Fibroblast of lung (primary cell): ENCODE measurements at regions not wholly inside any gene's neighbourhood (a gene's known extent, or its start where the extent isn't known, plus 50 kb on each side); places are given as distances from the start of the nearest gene placed in this dataset.

Experiments
- DNase-seq, 2 donors: peaks; one replicate each; pipeline versions ENCODE4 v3.0.0 to v3.0.0-alpha.2; 2010; ENCODE audit warnings: low read depth in 2 of 2
- H2AFZ ChIP-seq: 2 replicates; pipeline ENCODE4 v1.5.1; 2012; ENCODE audit warnings: low read length, control low read depth, inconsistent platforms
- H3K27ac ChIP-seq: 2 replicates; pipeline ENCODE4 v1.5.1; 2011; ENCODE audit warnings: low read length, control low read depth; ENCODE audit not compliant: insufficient read depth
- H3K27me3 ChIP-seq: 2 replicates; pipeline ENCODE4 v1.5.1; 2011; ENCODE audit warnings: mild to moderate bottlenecking, low read length; ENCODE audit not compliant: control insufficient read depth, insufficient read depth
- H3K36me3 ChIP-seq: 2 replicates; pipeline ENCODE4 v1.5.1; 2011; ENCODE audit warnings: low read length; ENCODE audit not compliant: control insufficient read depth, insufficient read depth
- H3K4me1 ChIP-seq: 2 replicates; pipeline ENCODE4 v1.5.1; 2011; ENCODE audit warnings: low read length; ENCODE audit not compliant: control insufficient read depth, insufficient read depth; ENCODE audit errors: extremely low read depth
- H3K4me2 ChIP-seq: 2 replicates; pipeline ENCODE4 v1.5.1; 2011; ENCODE audit warnings: low read length, control low read depth; ENCODE audit not compliant: insufficient read depth; ENCODE audit errors: extremely low read depth
- H3K4me3 ChIP-seq, 4 experiments: fragments of 200-600 bp in 1 of 4; sonication (generic) in 1 of 4; replicated peaks in 1 of 4; 2 replicates each; pipeline ENCODE4 v1.5.1; 2011 to 2016; ENCODE audit warnings: low read length in 4 of 4, low read depth in 3 of 4, mild to moderate bottlenecking in 3 of 4, control low read depth in 2 of 4, inconsistent platforms in 1 of 4, mixed read lengths in 1 of 4; ENCODE audit not compliant: insufficient read depth in 1 of 4; ENCODE audit errors: control extremely low read depth in 1 of 4
- H3K79me2 ChIP-seq: 2 replicates; pipeline ENCODE4 v1.5.1; 2012; ENCODE audit warnings: mild to moderate bottlenecking, low read length, inconsistent platforms; ENCODE audit not compliant: control insufficient read depth, insufficient read depth
- H3K9ac ChIP-seq: 2 replicates; pipeline ENCODE4 v1.5.1; 2011; ENCODE audit warnings: mild to moderate bottlenecking, low read length, control low read depth; ENCODE audit not compliant: insufficient read depth
- H3K9me3 ChIP-seq: 2 replicates; pipeline ENCODE4 v1.5.1; 2012; ENCODE audit warnings: low read depth, low read length; ENCODE audit not compliant: control insufficient read depth, insufficient read depth
- H4K20me1 ChIP-seq: 2 replicates; pipeline ENCODE4 v1.5.1; 2011; ENCODE audit warnings: low read length; ENCODE audit not compliant: control insufficient read depth, insufficient read depth; ENCODE audit errors: extremely low read depth
- CTCF ChIP-seq, 2 donors: IDR thresholded peaks in 1 of 2; conservative IDR thresholded peaks in 1 of 2; 1 replicate in 1 of 2; 2 replicates in 1 of 2; pipeline ENCODE4 v1.5.1; 2011 to 2012; ENCODE audit warnings: low read length in 2 of 2, control low read depth in 1 of 2, inconsistent platforms in 1 of 2, low read depth in 1 of 2, mild to moderate bottlenecking in 1 of 2
- EZH2 ChIP-seq: IDR thresholded peaks from 2 replicates; pipeline ENCODE4 v1.5.1; 2012; ENCODE audit warnings: low read length, control low read depth, mild to moderate bottlenecking; ENCODE audit errors: missing control alignments

- no peaks in the 10 kb centered on the region for H3K36me3 ChIP-seq
- TF ChIP-seq EZH2 (no peak), CTCF (conservative IDR thresholded peaks at IDR 0.05 in 1 of 2, IDR thresholded peaks at IDR 0.05 in 1 of 2; ENCODE audit: low read depth in 1 of 2, low read length in 2 of 2) (peak; percentile 18 to 43)
- H3K9me3 ChIP-seq: no peaks in the 10 kb centered on the region
- no peak overlapping the region for H2AFZ ChIP-seq
- no peak overlapping the region for H3K4me3 ChIP-seq
- DNase-seq: peak in 1 of 2 donors; percentile 37
- no peak overlapping the region for H3K9ac ChIP-seq
- no peaks in the 10 kb centered on the region for H3K4me1 ChIP-seq
- no peaks in the 10 kb centered on the region for H3K79me2 ChIP-seq
- no peak overlapping the region for H3K4me2 ChIP-seq
- H3K27me3 ChIP-seq: no peaks in the 10 kb centered on the region
- no peaks in the 10 kb centered on the region for H4K20me1 ChIP-seq
- H3K27ac ChIP-seq: no peak overlapping the region
These were observed 1402.4 kb downstream of the FAM133A start for GRCh38 chrX:95076449-95076848.

GRCh38 chrX:95101851-95102390, 1427.9 kb downstream of the FAM133A start:
- no peak overlapping the region for H2AFZ ChIP-seq
- H3K4me1 ChIP-seq: no peaks in the 10 kb centered on the region
- H3K27me3 ChIP-seq: no peaks in the 10 kb centered on the region
- no peak overlapping the region for H3K9ac ChIP-seq
- TF ChIP-seq CTCF (conservative IDR thresholded peaks at IDR 0.05 in 1 of 2, IDR thresholded peaks at IDR 0.05 in 1 of 2; ENCODE audit: low read depth in 1 of 2, low read length in 2 of 2): no peak
- TF ChIP-seq EZH2: no peak
- no peaks in the 10 kb centered on the region for H4K20me1 ChIP-seq
- H3K9me3 ChIP-seq: no peaks in the 10 kb centered on the region
- no peaks in the 10 kb centered on the region for H3K79me2 ChIP-seq
- H3K36me3 ChIP-seq: no peaks in the 10 kb centered on the region
- H3K4me2 ChIP-seq: no peak overlapping the region
- DNase-seq: no peak
- H3K27ac ChIP-seq: no peak overlapping the region
- H3K4me3 ChIP-seq: no peak overlapping the region

- no peaks in the 10 kb centered on the region for H3K27me3 ChIP-seq
- H3K9ac ChIP-seq: no peak overlapping the region
- no peaks in the 10 kb centered on the region for H3K4me1 ChIP-seq
- H4K20me1 ChIP-seq: no peaks in the 10 kb centered on the region
- H3K4me2 ChIP-seq: no peak overlapping the region
- no peaks in the 10 kb centered on the region for H3K79me2 ChIP-seq
- H3K27ac ChIP-seq: no peak overlapping the region
- H2AFZ ChIP-seq: no peak overlapping the region
- TF ChIP-seq EZH2 (no peak), CTCF (conservative IDR thresholded peaks at IDR 0.05 in 1 of 2, IDR thresholded peaks at IDR 0.05 in 1 of 2; ENCODE audit: low read depth in 1 of 2, low read length in 2 of 2) (no peak)
- H3K9me3 ChIP-seq: no peaks in the 10 kb centered on the region
- DNase-seq: no peak
- no peak overlapping the region for H3K4me3 ChIP-seq
- H3K36me3 ChIP-seq: no peaks in the 10 kb centered on the region
These were observed 1443.5 kb downstream of the FAM133A start for GRCh38 chrX:95117556-95117955.
